CD8-positive, alpha-beta memory T cell (primary cell): ENCODE measurements at regions not wholly inside any gene's neighbourhood (a gene's known extent, or its start where the extent isn't known, plus 50 kb on each side); places are given as distances from the start of the nearest gene placed in this dataset.
"Not testable (repeated sequence)": the region's sequence is repeated elsewhere in the genome, so short reads cannot be mapped to it uniquely, and the experiment has no call there.

Source experiments
- CTCF ChIA-PET: fragments of 350-600 bp; sonication (Branson Sonifier 250); formaldehyde crosslinking; loops from one replicate; lab custom pipeline; 2021; ENCODE audit warnings: antibody characterized with exemption; lab: Charles Lee
- POLR2A ChIA-PET: fragments of 350-600 bp; sonication (Branson Sonifier 250); formaldehyde crosslinking; loops from one replicate; lab custom pipeline; 2021; ENCODE audit warnings: antibody characterized with exemption; lab: Charles Lee
- DNase-seq, 5 donors: peaks; one replicate each; pipeline versions ENCODE4 v3.0.0 to v3.0.0-alpha.2; 2020 to 2022; ENCODE audit warnings: mixed read lengths in 1 of 5
- H3K27ac ChIP-seq: one replicate; pipeline ENCODE4 v1.7.0; 2013; ENCODE audit warnings: low read depth, mild to moderate bottlenecking, low read length, moderate library complexity
- H3K27me3 ChIP-seq: 2 replicates; pipeline ENCODE4 v1.7.0; 2013; ENCODE audit warnings: low read length, mild to moderate bottlenecking; ENCODE audit not compliant: insufficient read depth, poor library complexity, severe bottlenecking
- H3K36me3 ChIP-seq: 2 replicates; pipeline ENCODE4 v1.7.0; 2013; ENCODE audit warnings: mild to moderate bottlenecking, low read length, moderate library complexity; ENCODE audit not compliant: insufficient read depth
- H3K4me1 ChIP-seq: 2 replicates; pipeline ENCODE4 v1.7.0; 2013; ENCODE audit warnings: mild to moderate bottlenecking, low read length, moderate library complexity; ENCODE audit not compliant: insufficient read depth
- H3K4me3 ChIP-seq: 2 replicates; pipeline ENCODE4 v1.7.0; 2013; ENCODE audit warnings: mild to moderate bottlenecking, low read length
- H3K9me3 ChIP-seq: 2 replicates; pipeline ENCODE4 v1.7.0; 2013; ENCODE audit warnings: mild to moderate bottlenecking, low read length
- H3K27ac Mint-ChIP-seq, 8 donors: one replicate each; pipeline ENCODE4 v1.8.0; 2020 to 2021; ENCODE audit warnings: mixed read lengths in 8 of 8, mild to moderate bottlenecking in 6 of 8, inconsistent platforms in 3 of 8, moderate library complexity in 3 of 8
- H3K27me3 Mint-ChIP-seq, 2 donors: one replicate each; pipeline ENCODE4 v1.8.0; 2020 to 2021; ENCODE audit warnings: mixed read lengths in 2 of 2, mild to moderate bottlenecking in 1 of 2, moderate library complexity in 1 of 2
- H3K36me3 Mint-ChIP-seq, 3 donors: one replicate each; pipeline ENCODE4 v1.8.0; 2020 to 2021; ENCODE audit warnings: mixed read lengths in 3 of 3, inconsistent platforms in 1 of 3, mild to moderate bottlenecking in 1 of 3
- H3K4me1 Mint-ChIP-seq, 3 donors: one replicate each; pipeline ENCODE4 v1.8.0; 2020 to 2021; ENCODE audit warnings: mixed read lengths in 3 of 3, inconsistent platforms in 1 of 3, mild to moderate bottlenecking in 1 of 3
- H3K4me3 Mint-ChIP-seq, 7 donors: one replicate each; pipeline ENCODE4 v1.8.0; 2020 to 2021; ENCODE audit warnings: mixed read lengths in 7 of 7, mild to moderate bottlenecking in 6 of 7, moderate library complexity in 4 of 7, inconsistent platforms in 2 of 7
- H3K9me3 Mint-ChIP-seq, 5 donors: one replicate each; pipeline ENCODE4 v1.8.0; 2020 to 2022; ENCODE audit warnings: mixed read lengths in 5 of 5, mild to moderate bottlenecking in 3 of 5, moderate library complexity in 2 of 5, inconsistent platforms in 1 of 5

GRCh38 chr6:121932076-121932991, 467.1 kb upstream of the HSF2 start:
- no peak for DNase-seq
- ChIA-PET POLR2A (no interaction called here), CTCF (no interaction called here)
- Histone ChIP-seq H3K27me3 (no peaks in the 10 kb centered on the region), H3K9me3 (no peaks in the 10 kb centered on the region), H3K27ac (no peak overlapping the region), H3K4me3 (no peak overlapping the region), H3K36me3 (no peaks in the 10 kb centered on the region), H3K4me1 (no peaks in the 10 kb centered on the region)
- Mint-ChIP-seq H3K9me3 (peaks cover 0 to 10% (median 4%) of the 10 kb centered on the region in 5 donors), H3K36me3 (no peaks in the 10 kb centered on the region), H3K27me3 (peaks cover 0 to 3% of the 10 kb centered on the region in 2 donors), H3K27ac (no peak overlapping the region), H3K4me1 (no peaks in the 10 kb centered on the region), H3K4me3 (no peak overlapping the region)

GRCh38 chr6:121934451-121934850, 465.0 kb upstream of the HSF2 start:
- Histone ChIP-seq H3K9me3 (no peaks in the 10 kb centered on the region), H3K27me3 (no peaks in the 10 kb centered on the region), H3K27ac (no peak overlapping the region), H3K36me3 (no peaks in the 10 kb centered on the region), H3K4me1 (no peaks in the 10 kb centered on the region), H3K4me3 (no peak overlapping the region)
- ChIA-PET POLR2A (no interaction called here), CTCF (no interaction called here)
- Mint-ChIP-seq H3K9me3 (peaks cover 3 to 14% (median 8%) of the 10 kb centered on the region in 5 donors), H3K4me3 (no peak overlapping the region), H3K4me1 (no peaks in the 10 kb centered on the region), H3K27me3 (peaks cover 0 to 3% of the 10 kb centered on the region in 2 donors), H3K27ac (no peak overlapping the region), H3K36me3 (no peaks in the 10 kb centered on the region)
- no peak for DNase-seq

- DNase-seq, result no peak
- no peak overlapping the region for H3K27ac ChIP-seq
- Mint-ChIP-seq H3K9me3 (peaks cover 8 to 35% (median 9%) of the 10 kb centered on the region in 5 donors), H3K27me3 (peaks cover 0 to 1% of the 10 kb centered on the region in 2 donors), H3K4me3 (no peak overlapping the region), H3K36me3 (no peaks in the 10 kb centered on the region), H3K27ac (no peak overlapping the region), H3K4me1 (no peaks in the 10 kb centered on the region)
- no peaks in the 10 kb centered on the region for H3K27me3 ChIP-seq
- H3K4me1 ChIP-seq, result no peaks in the 10 kb centered on the region
- no peaks in the 10 kb centered on the region for H3K36me3 ChIP-seq
- no peak overlapping the region for H3K4me3 ChIP-seq
- ChIA-PET POLR2A (no interaction called here), CTCF (no interaction called here)
- H3K9me3 ChIP-seq, result no peaks in the 10 kb centered on the region
These were observed 458.7 kb upstream of the HSF2 start for GRCh38 chr6:121940728-121941127.

GRCh38 chr6:121944354-121944753, 455.1 kb upstream of the HSF2 start:
- Mint-ChIP-seq H3K27ac (no peak overlapping the region), H3K4me3 (no peak overlapping the region), H3K27me3 (peaks cover 0 to 1% of the 10 kb centered on the region in 2 donors), H3K4me1 (no peaks in the 10 kb centered on the region), H3K9me3 (peaks cover 3 to 38% (median 6%) of the 10 kb centered on the region in 5 donors), H3K36me3 (no peaks in the 10 kb centered on the region)
- CTCF ChIA-PET, result no interaction called here
- Histone ChIP-seq H3K4me1 (no peaks in the 10 kb centered on the region), H3K36me3 (no peaks in the 10 kb centered on the region), H3K27ac (no peak overlapping the region), H3K27me3 (no peaks in the 10 kb centered on the region), H3K4me3 (no peak overlapping the region), H3K9me3 (no peaks in the 10 kb centered on the region)
- POLR2A ChIA-PET, result no interaction called here
- no peak for DNase-seq

- POLR2A ChIA-PET, result no interaction called here
- H3K9me3 Mint-ChIP-seq, result peaks cover 0 to 13% (median 2%) of the 10 kb centered on the region in 5 donors
- H3K27me3 Mint-ChIP-seq, result no peaks in the 10 kb centered on the region
- H3K4me3 Mint-ChIP-seq, result no peak overlapping the region
- H3K36me3 Mint-ChIP-seq, result no peaks in the 10 kb centered on the region
- CTCF ChIA-PET, result no interaction called here
- no peak overlapping the region for H3K27ac ChIP-seq
- no peak overlapping the region for H3K27ac Mint-ChIP-seq
- no peaks in the 10 kb centered on the region for H3K4me1 Mint-ChIP-seq
- no peaks in the 10 kb centered on the region for H3K4me1 ChIP-seq
- H3K4me3 ChIP-seq, result no peak overlapping the region
- no peaks in the 10 kb centered on the region for H3K36me3 ChIP-seq
- H3K9me3 ChIP-seq, result no peaks in the 10 kb centered on the region
- H3K27me3 ChIP-seq, result no peaks in the 10 kb centered on the region
- no peak for DNase-seq
These were observed 448.3 kb upstream of the HSF2 start for GRCh38 chr6:121951123-121951522.

GRCh38 chr6:121951918-121952379, 447.5 kb upstream of the HSF2 start:
- DNase-seq, result no peak
- ChIA-PET CTCF (no interaction called here), POLR2A (no interaction called here)
- no peaks in the 10 kb centered on the region for H3K36me3 ChIP-seq
- no peaks in the 10 kb centered on the region for H3K9me3 ChIP-seq
- H3K27me3 Mint-ChIP-seq, result no peaks in the 10 kb centered on the region
- H3K4me3 Mint-ChIP-seq, result no peak overlapping the region
- no peak overlapping the region for H3K27ac ChIP-seq
- no peak overlapping the region for H3K27ac Mint-ChIP-seq
- no peaks in the 10 kb centered on the region for H3K4me1 ChIP-seq
- H3K36me3 Mint-ChIP-seq, result no peaks in the 10 kb centered on the region
- peaks cover 0 to 7% (median 2%) of the 10 kb centered on the region in 5 donors for H3K9me3 Mint-ChIP-seq
- no peaks in the 10 kb centered on the region for H3K27me3 ChIP-seq
- no peak overlapping the region for H3K4me3 ChIP-seq
- no peaks in the 10 kb centered on the region for H3K4me1 Mint-ChIP-seq

- H3K36me3 Mint-ChIP-seq, DNase-seq, H3K4me3 ChIP-seq, H3K4me3 Mint-ChIP-seq, H3K27me3 Mint-ChIP-seq, H3K36me3 ChIP-seq, H3K27ac Mint-ChIP-seq, H3K27ac ChIP-seq, H3K9me3 ChIP-seq, CTCF ChIA-PET, H3K27me3 ChIP-seq, H3K4me1 ChIP-seq, POLR2A ChIA-PET, H3K9me3 Mint-ChIP-seq, H3K4me1 Mint-ChIP-seq: not testable (repeated sequence)
These were observed 444.1 kb upstream of the HSF2 start for GRCh38 chr6:121955401-121955800.

GRCh38 chr6:121956782-121957181, 442.7 kb upstream of the HSF2 start:
- ChIA-PET POLR2A (no interaction called here), CTCF (no interaction called here)
- H3K4me3 Mint-ChIP-seq, result no peak overlapping the region

More at GRCh38 chr6:121956782-121957181, 442.7 kb upstream of the HSF2 start:
- Histone ChIP-seq H3K27me3 (no peaks in the 10 kb centered on the region), H3K4me1 (peaks cover 8% of the 10 kb centered on the region), H3K4me3 (no peak overlapping the region), H3K36me3 (no peaks in the 10 kb centered on the region), H3K27ac (no peak overlapping the region), H3K9me3 (no peaks in the 10 kb centered on the region)
- H3K4me1 Mint-ChIP-seq, result no peaks in the 10 kb centered on the region
- no peaks in the 10 kb centered on the region for H3K36me3 Mint-ChIP-seq
- H3K27me3 Mint-ChIP-seq, result no peaks in the 10 kb centered on the region
- DNase-seq, result no peak
- H3K27ac Mint-ChIP-seq, result no peak overlapping the region
- H3K9me3 Mint-ChIP-seq, result peaks cover 0 to 13% (median 2%) of the 10 kb centered on the region in 5 donors
